Left renal cortex interstitium (tissue), 4 donors: ENCODE measurements at regions not wholly inside any gene's neighbourhood (a gene's known extent, or its start where the extent isn't known, plus 50 kb on each side); places are given as distances from the start of the nearest gene placed in this dataset.

ENCODE experiments used
- DNase-seq, 4 donors: peaks; one replicate each; pipeline ENCODE4 v3.0.0-alpha.2; 2013; ENCODE audit warnings: low read depth in 4 of 4, low spot score in 2 of 4, missing footprints in 1 of 4

- no peak for DNase-seq
Measured at GRCh38 chr1:29855561-29856160, 619.3 kb downstream of the PTPRU start.

GRCh38 chr1:29854700-29855276, 618.5 kb downstream of the PTPRU start:
- DNase-seq = no peak

GRCh38 chr1:29853716-29854330, 617.5 kb downstream of the PTPRU start:
- no peak for DNase-seq

- DNase-seq = no peak
Measured at GRCh38 chr1:29852248-29852647, 615.9 kb downstream of the PTPRU start.

- DNase-seq = peak in 1 of 4 donors; percentile 36
Measured at GRCh38 chr1:29851691-29852090, 615.4 kb downstream of the PTPRU start.

GRCh38 chr1:29849991-29850757, 613.9 kb downstream of the PTPRU start:
- no peak for DNase-seq

GRCh38 chr1:29849038-29849750, 612.9 kb downstream of the PTPRU start:
- no peak for DNase-seq

- DNase-seq = no peak
Measured at GRCh38 chr1:29845910-29846309, 609.6 kb downstream of the PTPRU start.

GRCh38 chr1:29842130-29842529, 605.8 kb downstream of the PTPRU start:
- DNase-seq = no peak

- no peak for DNase-seq
Measured at GRCh38 chr1:29839726-29840125, 603.4 kb downstream of the PTPRU start.

GRCh38 chr1:29838738-29839320, 602.5 kb downstream of the PTPRU start:
- DNase-seq = no peak

- DNase-seq = no peak
Measured at GRCh38 chr1:29836651-29837646, 600.6 kb downstream of the PTPRU start.

GRCh38 chr1:29835874-29836273, 599.6 kb downstream of the PTPRU start:
- no peak for DNase-seq

- DNase-seq = no peak
Measured at GRCh38 chr1:29835406-29835805, 599.1 kb downstream of the PTPRU start.

GRCh38 chr1:29833581-29833980, 597.3 kb downstream of the PTPRU start:
- DNase-seq = no peak

GRCh38 chr1:29832936-29833335, 596.6 kb downstream of the PTPRU start:
- DNase-seq = no peak

GRCh38 chr1:29832471-29832870, 596.1 kb downstream of the PTPRU start:
- no peak for DNase-seq

GRCh38 chr1:29831500-29832117, 595.3 kb downstream of the PTPRU start:
- no peak for DNase-seq

- no peak for DNase-seq
Measured at GRCh38 chr1:29830916-29831315, 594.6 kb downstream of the PTPRU start.
